ENCODE measurements at regions not wholly inside any gene's neighbourhood (a gene's known extent, or its start where the extent isn't known, plus 50 kb on each side); places are given as distances from the start of the nearest gene placed in this dataset.

- TF ChIP-seq EZH2 (IDR thresholded peaks at IDR 0.05; ENCODE audit: low read depth) (no peak), CTCF (conservative IDR thresholded peaks at IDR 0.05) (no peak)
- H3K27me3 ChIP-seq (ENCODE audit: insufficient read depth, low read depth) = no peaks in the 10 kb centered on the region
- H4K20me1 ChIP-seq (ENCODE audit: insufficient read depth) = no peaks in the 10 kb centered on the region
- ChIA-PET CTCF (no interaction called here), POLR2A (ENCODE audit: unreplicated experiment) (no interaction called here)
- H3K4me1 ChIP-seq (replicated peaks; ENCODE audit: insufficient read depth) = no peaks in the 10 kb centered on the region
- BruUV-seq (replicated peaks) = no TSS peak
- H3F3A ChIP-seq (ENCODE audit: insufficient read depth, low read depth) = no peaks in the 10 kb centered on the region
- H3K36me3 ChIP-seq (ENCODE audit: low read depth) = no peaks in the 10 kb centered on the region
- H3K9me2 ChIP-seq (ENCODE audit: insufficient read depth) = no peaks in the 10 kb centered on the region
- no peak overlapping the region for H3K4me2 ChIP-seq
- DNase-seq = no peak
- no peak overlapping the region for H3K4me3 ChIP-seq
- intact Hi-C loops (cut with micrococcal nuclease; ENCODE audit: unreplicated experiment) = no loop called here
- H3K79me2 ChIP-seq (ENCODE audit: low read depth) = no peaks in the 10 kb centered on the region
- no peak overlapping the region for H3K27ac ChIP-seq
- H3K9me3 ChIP-seq (ENCODE audit: insufficient read depth, low read depth) = no peaks in the 10 kb centered on the region
- no peak overlapping the region for H2AFZ ChIP-seq
These were observed 171.1 kb downstream of the KCTD12 start for GRCh38 chr13:76715075-76715474.

GRCh38 chr13:76713280-76713679 lies 172.9 kb downstream of the KCTD12 start:
- BruUV-seq (replicated peaks) = no TSS peak
- TF ChIP-seq EZH2 (IDR thresholded peaks at IDR 0.05; ENCODE audit: low read depth) (no peak), CTCF (conservative IDR thresholded peaks at IDR 0.05) (no peak)
- Histone ChIP-seq H3K27me3 (ENCODE audit: insufficient read depth, low read depth) (no peaks in the 10 kb centered on the region), H3K27ac (no peak overlapping the region), H3K4me3 (no peak overlapping the region), H4K20me1 (ENCODE audit: insufficient read depth) (no peaks in the 10 kb centered on the region), H3K9me3 (ENCODE audit: insufficient read depth, low read depth) (no peaks in the 10 kb centered on the region), H3K4me1 (replicated peaks; ENCODE audit: insufficient read depth) (no peaks in the 10 kb centered on the region), H3K36me3 (ENCODE audit: low read depth) (no peaks in the 10 kb centered on the region), H2AFZ (no peak overlapping the region), H3K4me2 (no peak overlapping the region), H3K9me2 (ENCODE audit: insufficient read depth) (no peaks in the 10 kb centered on the region), H3F3A (ENCODE audit: insufficient read depth, low read depth) (no peaks in the 10 kb centered on the region), H3K79me2 (ENCODE audit: low read depth) (no peaks in the 10 kb centered on the region)
- POLR2A ChIA-PET (ENCODE audit: unreplicated experiment) = no interaction called here
- intact Hi-C loops (cut with micrococcal nuclease; ENCODE audit: unreplicated experiment) = no loop called here
- CTCF ChIA-PET = no interaction called here
- DNase-seq = no peak

- Histone ChIP-seq H3F3A (ENCODE audit: insufficient read depth, low read depth) (no peaks in the 10 kb centered on the region), H3K4me1 (replicated peaks; ENCODE audit: insufficient read depth) (no peaks in the 10 kb centered on the region), H3K79me2 (ENCODE audit: low read depth) (no peaks in the 10 kb centered on the region), H3K36me3 (ENCODE audit: low read depth) (no peaks in the 10 kb centered on the region), H3K9me2 (ENCODE audit: insufficient read depth) (no peaks in the 10 kb centered on the region), H3K4me3 (no peak overlapping the region), H3K4me2 (no peak overlapping the region), H2AFZ (no peak overlapping the region), H3K27me3 (ENCODE audit: insufficient read depth, low read depth) (no peaks in the 10 kb centered on the region), H3K27ac (no peak overlapping the region), H4K20me1 (ENCODE audit: insufficient read depth) (no peaks in the 10 kb centered on the region), H3K9me3 (ENCODE audit: insufficient read depth, low read depth) (no peaks in the 10 kb centered on the region)
- no peak for DNase-seq
- no TSS peak for BruUV-seq (replicated peaks)
- CTCF ChIA-PET = no interaction called here
- TF ChIP-seq CTCF (conservative IDR thresholded peaks at IDR 0.05) (no peak), EZH2 (IDR thresholded peaks at IDR 0.05; ENCODE audit: low read depth) (no peak)
- POLR2A ChIA-PET (ENCODE audit: unreplicated experiment) = no interaction called here
- intact Hi-C loops (cut with micrococcal nuclease; ENCODE audit: unreplicated experiment) = no loop called here
These were observed 174.5 kb downstream of the KCTD12 start for GRCh38 chr13:76711550-76712182.
